ENCODE measurements at regions not wholly inside any gene's neighbourhood (a gene's known extent, or its start where the extent isn't known, plus 50 kb on each side); places are given as distances from the start of the nearest gene placed in this dataset.

GRCh38 chr5:8247049-8247899, 378.3 kb downstream of the MTRR start:
- DNase-seq: no peak

GRCh38 chr5:8253376-8253775, 384.4 kb downstream of the MTRR start:
- no peak for DNase-seq

- no peak for DNase-seq
These were observed 385.7 kb downstream of the MTRR start for GRCh38 chr5:8254674-8255073.

- no peak for DNase-seq
These were observed 389.9 kb downstream of the MTRR start for GRCh38 chr5:8258801-8259200.

- DNase-seq: no peak
These were observed 401.3 kb downstream of the MTRR start for GRCh38 chr5:8270246-8270645.

DNA sequence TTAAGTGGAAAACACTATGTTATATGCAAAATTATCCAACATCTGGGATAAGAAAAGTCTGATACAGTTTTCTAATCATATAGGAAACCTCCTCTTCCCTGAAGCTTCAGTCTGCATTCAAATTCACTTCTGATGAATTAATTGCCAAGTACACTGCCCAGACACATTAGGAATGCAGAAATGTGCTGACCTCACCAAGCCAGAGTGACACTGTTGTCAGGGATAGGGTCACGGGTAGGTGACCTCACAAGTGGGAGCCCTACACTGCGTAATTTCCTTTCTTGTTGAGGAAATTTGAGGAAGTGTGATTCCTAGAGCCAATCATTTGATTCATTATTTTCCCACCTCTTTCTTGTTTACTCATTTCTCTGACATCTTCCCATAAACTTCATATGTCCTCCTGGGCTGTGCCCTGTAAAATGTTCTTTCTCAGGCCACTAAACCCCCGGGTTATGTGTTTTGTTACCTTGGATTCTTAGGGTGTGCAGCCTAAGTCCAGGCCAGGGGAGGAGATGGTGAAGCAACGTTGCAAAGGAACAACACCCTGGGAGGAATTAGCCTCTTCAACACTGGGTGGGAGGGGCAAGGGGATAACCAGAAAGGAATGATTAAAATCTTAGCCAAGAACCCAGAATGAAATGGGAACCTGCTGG, 411.9 kb downstream of the MTRR start:
- DNase-seq: no peak

- DNase-seq: no peak
These were observed 419.4 kb downstream of the MTRR start for GRCh38 chr5:8288334-8288733.

GRCh38 chr5:8288897-8289516, 420.1 kb downstream of the MTRR start:
- no peak for DNase-seq

- no peak for DNase-seq
These were observed 420.8 kb downstream of the MTRR start for GRCh38 chr5:8289779-8290178.

GRCh38 chr5:8290721-8291120, 421.8 kb downstream of the MTRR start:
- no peak for DNase-seq

GRCh38 chr5:8291641-8292040, 422.7 kb downstream of the MTRR start:
- DNase-seq: no peak

DNA sequence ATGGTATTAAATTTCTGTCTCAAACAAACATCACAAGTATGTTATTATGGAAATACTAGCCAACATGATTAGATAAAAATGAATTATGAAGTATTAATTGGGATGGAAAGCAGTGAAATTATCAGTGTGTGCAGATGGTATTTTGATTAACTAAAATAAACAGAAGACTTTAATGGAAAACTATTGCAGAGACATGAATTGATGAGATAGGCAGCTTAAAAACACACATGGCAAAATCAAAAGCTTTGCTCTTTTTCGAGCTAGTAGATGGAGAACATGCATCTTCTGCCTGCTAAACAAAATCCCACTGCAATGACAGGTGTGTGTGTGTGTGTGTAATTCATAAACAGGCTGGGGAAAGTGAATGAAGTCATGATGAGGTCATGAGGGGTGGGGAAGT, 426.2 kb downstream of the MTRR start:
- DNase-seq: no peak

- no peak for DNase-seq
These were observed 430.8 kb downstream of the MTRR start for GRCh38 chr5:8299716-8300115.

GRCh38 chr5:8304341-8304740, 435.4 kb downstream of the MTRR start:
- no peak for DNase-seq

GRCh38 chr5:8306288-8306896, 437.4 kb downstream of the MTRR start:
- no peak for DNase-seq

DNA sequence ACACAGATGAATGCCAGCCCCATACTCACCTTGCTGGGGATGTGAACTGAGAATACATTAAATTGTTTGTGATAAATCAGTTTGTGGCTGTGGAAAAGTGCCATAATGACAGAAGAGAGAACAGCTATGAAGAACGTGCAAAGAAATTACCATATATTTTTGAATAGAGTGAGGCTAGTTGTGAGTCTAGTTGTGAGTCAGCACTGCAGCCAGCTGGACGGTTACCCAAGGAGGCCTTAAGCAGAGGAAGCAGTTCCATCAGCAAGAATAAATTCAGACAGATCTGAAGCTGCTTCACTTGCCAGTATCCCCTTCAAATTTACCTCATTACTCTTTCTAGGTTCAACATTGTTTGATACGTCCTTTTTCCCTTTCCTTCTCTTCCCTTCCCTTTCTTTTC, 446.0 kb downstream of the MTRR start:
- DNase-seq: no peak

GRCh38 chr5:8316608-8317280, 447.8 kb downstream of the MTRR start:
- DNase-seq: no peak

DNA sequence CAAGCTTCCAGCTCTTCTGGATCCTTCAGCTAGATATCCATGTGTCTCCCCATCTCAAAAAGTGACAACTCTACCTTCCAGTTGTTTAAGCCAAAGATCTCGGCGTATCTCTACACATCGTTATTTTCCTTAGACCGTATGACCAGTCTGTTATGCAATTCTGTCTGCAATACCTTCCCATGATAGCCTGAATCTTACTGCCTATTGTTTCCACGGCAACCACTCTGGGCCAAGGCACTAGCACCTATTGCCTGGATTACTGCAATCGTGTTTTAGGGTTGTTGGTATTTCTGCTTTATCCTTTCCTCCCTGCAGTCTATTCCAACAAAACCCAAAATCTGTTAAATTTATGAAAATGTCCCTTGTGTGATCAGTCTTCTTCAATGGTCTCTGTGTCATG, 448.4 kb downstream of the MTRR start:
- no peak for DNase-seq

- no peak for DNase-seq
These were observed 451.3 kb downstream of the MTRR start for GRCh38 chr5:8320244-8320643.

GRCh38 chr5:8321272-8321671, 452.3 kb downstream of the MTRR start:
- no peak for DNase-seq

DNA sequence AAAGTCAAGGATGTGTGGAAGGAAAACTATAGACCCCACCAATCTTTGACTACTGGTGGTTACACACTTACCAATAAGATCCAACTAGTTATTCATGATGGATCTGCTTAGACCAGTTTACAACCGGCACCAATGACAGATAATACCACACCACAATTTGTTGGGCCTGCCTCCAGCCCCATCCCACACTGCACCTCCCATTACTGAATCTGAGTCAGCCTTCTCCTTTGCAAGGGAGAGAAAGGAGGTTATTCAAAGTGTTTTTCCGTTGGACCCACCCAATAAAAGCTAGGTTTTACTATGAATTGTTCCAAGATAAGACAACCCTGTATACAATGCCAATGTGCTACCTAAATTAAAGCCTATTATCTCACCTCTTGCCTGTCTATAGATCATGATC, 453.5 kb downstream of the MTRR start:
- no peak for DNase-seq

DNA sequence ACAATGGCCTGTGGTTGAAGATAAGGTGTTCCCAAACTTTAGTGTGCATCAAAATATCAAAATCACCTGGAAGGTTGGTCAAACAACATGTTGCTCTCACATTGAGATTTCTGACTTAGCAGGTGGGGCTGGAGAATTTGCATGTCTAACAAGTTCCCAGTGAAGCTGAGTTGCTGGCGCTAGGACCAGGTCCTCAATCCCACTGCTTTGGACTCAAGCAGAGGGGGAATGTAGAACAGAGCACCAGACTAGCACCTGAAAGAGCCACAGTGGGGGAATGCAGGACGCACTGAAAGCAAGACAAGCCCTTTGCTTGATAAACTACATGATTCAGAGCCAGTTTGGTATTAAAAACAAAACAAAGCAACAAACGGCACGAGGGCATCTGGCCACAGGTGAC, 458.1 kb downstream of the MTRR start:
- DNase-seq: no peak

DNA sequence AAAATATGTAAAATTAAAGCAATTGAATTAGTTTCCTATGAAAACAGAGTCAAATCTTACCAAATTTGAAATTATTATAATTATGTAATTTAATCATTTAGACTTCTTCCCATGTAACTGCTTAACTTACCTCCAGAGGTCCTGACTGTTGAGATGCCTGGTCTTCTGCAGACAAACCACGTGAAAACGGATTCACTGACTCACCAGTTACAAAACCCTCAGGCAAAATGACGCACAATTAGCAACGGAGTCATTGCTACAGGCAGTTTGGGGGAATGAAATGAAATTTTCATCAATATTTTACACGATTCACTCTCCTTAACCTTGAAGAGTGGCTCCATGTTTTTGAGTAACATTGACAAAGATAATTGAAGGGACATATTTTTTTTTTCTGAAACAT, 460.8 kb downstream of the MTRR start:
- DNase-seq: no peak
